Activated CD4-positive, CD25-positive, alpha-beta regulatory T cell (primary cell): ENCODE measurements at regions not wholly inside any gene's neighbourhood (a gene's known extent, or its start where the extent isn't known, plus 50 kb on each side); places are given as distances from the start of the nearest gene placed in this dataset.

ENCODE experiments used
- DNase-seq, 4 experiments: peaks; one replicate each; lab custom pipeline; 2025; lab: John Stamatoyannopoulos, UW

DNA sequence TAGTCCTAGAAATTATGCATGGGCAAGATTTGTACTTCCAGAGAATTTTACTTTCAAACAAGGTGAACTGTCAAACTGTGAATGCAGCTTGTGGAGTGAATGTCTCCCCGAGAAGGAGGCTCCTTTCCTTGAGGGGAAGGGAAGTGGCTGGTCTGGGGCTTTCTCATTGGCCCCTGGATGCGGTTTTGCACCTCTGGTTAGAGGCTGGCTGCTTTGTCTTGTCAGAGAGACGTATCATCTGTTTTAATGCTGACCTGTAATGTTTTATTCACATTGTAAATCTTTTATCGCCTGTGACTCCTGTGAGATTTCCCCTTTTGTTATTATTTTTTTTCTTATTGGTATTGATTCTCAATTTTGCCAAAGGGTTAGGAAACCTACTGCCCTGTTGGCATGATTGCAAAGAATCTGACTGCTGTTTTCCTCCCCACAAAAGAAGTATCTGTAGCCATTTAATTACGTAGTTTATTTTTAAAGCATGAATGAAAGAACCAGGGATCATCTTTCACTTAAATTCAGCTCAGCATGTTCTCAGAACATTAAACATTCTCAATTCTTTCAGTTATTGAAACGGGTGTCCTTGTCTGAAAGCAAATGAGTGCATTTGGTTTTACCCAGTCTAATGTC is 238.3 kb upstream of the NFE2L3 start:
- DNase-seq, result no peak

DNA sequence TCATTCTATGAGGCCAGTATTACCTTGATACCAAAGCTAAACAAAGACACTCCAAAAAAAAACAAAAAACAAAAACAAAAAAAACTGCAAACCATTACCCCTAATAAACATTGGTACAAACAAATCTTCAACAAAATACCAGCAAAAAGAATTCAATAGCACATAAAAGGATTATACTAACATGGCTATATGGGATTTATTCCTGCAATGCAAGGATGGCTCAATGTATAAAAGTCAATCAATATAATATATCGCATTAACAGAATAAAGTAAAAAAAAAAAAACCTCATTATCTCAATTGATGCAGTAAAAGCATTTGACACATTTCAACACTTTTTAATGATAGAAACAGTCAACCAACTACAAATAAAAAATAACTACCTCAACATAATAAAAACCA is 233.3 kb upstream of the NFE2L3 start:
- no peak for DNase-seq

DNA sequence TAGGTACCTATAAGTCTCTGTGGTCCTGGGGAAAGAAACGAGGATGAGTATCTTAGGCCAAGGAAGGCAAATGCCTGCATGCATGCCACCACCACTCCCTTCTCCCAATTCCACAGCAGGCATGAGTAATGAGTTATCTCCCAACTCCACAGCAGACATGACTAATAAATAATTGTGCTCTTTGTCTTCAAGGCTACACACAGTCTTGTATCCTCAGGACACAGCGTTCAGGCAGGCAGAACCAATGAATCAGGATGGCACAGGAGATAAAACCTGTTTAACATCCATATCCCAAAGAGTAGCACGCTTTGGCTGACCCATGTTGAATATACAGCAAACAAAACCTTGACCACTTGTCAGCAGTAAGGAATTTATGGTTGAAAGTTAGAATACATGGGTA is 229.7 kb upstream of the NFE2L3 start:
- no peak for DNase-seq

DNA sequence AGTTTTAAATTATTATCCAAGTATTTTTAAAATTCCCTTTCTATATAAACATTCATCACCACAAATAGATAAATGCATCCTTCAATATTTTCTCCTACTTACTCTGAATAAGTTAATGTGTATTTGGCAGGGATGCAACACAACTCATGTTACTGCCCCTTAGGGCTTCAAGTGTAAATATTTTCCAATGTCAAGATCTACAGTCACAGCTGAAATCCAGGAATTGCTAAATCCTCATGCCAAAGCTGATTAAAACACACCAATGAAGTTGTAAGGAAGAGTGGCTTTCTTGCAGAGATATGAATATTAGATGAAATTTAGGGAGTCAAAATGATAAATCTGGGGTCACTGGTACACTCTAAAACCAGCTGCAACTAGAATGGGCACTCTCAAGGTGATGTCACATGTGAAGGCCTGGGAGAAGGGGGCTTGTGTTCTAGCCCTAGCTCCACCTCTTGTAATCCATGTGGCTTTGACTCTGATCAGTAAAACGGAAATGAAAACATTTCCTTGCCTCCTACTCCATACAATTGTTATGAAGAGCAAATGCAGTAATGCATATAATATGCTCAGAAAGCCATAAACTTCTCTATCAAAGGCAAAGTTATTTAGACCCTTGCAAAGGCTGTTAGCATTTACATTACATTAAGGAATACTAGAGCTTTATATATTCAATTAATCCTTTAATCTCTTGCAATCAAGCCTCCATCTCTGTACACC is 228.1 kb upstream of the NFE2L3 start:
- no peak for DNase-seq

DNA sequence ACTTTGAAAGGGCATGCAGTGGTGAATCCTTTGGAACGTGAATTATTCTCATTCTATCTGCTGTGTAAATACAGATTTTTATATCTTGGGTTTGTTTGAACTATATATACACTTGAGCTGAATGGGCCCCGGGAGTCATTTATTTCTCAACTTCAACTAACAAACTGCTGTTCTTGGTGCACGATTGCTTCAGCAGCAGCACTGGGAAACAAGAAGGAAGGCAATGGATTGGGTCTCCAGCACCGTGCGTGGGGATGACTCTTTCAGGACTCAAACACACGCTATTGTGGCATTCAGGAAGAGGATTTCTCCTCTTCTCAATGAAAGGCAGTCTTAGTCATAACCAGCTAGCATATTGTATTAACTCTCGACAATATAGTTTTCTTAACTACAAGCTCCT is 226.0 kb upstream of the NFE2L3 start:
- DNase-seq, result no peak

DNA sequence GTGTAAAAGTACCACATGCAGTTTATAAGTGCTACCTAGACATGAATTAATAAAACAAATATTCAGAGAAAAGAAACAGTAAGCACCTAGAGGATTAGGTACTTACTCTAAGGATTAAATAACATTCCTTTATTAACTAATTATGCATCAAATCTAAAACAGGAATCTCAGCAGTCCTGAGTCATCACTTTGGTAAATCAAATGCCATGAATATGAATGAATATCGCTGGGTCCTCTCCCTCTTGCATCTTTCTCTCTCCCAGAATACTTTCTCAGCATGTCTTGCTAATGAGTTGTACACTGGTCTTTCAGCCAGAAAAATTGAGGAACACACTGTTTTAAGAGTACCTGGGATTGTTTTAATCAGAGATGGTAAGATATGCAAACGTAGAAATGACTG is 225.5 kb upstream of the NFE2L3 start:
- no peak for DNase-seq

DNA sequence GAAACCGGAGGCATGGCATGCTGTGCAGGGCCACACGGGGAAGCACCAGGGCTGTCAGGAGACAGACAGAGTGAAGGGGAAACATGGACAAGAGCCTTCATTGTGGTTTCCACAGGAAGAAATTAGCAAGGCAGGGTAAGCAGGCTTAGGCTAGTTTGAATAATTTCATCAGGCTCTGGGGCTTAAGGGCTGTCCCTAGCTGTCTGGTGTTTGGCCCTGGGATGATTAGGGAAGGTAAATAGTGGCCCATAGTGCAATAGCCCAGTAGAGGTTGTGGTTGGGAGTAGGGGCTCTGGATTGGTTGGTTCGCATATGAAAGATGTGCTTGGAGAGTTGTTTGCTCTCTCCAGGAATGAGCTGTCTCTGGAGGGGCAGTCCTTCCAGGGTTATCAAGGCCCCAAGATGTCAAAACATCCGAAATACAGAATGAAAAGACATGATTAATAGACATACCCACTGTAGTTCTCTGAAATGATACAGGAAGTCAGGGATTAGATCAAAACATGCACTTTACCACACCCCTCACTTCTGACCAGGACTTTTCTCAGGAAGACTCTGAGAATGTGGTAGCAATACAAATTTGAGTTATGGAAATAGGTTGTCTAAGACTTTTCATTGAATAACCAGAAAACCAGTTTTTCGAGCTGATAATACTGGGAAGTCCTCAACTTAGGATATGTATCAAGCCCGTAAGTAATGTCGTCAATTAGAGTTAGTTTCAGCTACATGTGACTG is 224.9 kb upstream of the NFE2L3 start:
- no peak for DNase-seq

DNA sequence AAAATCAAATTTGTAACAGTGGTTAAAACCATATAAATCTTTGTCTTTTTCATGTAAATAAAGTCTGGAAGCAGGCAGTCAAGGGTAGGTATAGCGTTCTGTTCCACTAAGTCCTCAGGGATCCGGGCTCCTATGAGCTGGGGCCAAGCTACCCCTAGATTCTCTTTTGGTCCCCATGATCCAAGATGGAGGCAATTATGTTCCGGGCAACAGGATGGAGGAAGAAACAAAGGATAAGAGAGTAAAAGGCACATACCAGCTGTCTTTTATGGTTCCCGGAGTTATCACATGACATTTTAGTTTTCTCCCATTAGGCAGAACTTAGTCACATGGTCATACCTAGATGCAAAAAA is 224.4 kb upstream of the NFE2L3 start:
- DNase-seq, result no peak

DNA sequence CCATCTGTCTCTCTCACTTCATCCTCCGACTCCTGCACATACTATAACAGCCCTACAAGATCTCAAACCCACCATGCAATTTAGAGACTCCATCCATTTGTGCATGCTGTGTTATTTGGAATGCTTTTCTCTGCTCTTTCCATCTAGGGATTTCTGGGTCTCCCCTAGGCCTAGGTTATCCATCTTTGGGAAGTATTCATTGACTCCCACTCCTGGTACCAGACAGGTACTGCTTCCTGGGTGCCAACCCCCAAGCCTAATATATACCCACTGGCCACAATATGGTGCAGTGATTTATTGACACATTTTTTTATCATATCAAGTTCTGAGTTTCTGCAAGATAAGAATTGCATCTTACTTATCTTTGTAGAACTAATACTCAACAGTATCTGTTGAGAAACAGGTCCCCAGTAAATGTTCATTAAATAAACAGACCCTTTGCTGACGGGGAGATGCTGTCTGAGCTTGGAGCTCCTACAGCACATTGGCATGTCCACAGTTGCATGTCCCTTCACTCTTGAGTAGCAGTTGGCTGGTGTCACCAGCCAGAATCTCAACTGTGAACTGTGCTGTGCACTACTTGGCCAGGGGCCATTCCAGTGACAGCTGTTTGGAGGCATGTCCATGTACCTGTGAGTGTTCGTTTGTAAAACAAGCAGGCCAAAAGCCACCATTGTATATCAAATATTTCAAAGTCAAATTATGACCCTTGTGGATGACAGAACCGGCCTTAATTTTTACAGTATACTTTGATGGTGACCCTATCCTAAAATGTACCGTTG is 223.3 kb upstream of the NFE2L3 start:
- DNase-seq, result no peak

DNA sequence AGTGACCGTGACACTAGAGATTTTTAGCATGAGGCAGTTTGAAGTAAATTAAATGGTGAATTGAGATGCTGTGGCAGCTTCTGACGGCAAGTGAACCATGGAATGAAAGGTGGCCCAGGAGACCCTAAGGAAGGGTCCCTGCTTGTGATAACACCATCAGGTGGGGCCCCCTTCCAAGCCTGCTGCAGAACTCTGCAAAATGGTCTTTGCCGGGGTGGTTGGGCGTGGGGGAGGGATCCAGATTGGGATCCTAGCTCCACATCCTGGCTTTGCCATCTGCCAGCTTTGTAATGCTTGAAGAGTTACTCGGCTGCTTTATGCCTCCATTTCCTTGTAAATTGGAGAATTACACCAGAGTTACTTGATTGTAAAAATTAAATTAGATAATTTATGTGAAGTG is 222.6 kb upstream of the NFE2L3 start:
- no peak for DNase-seq

DNA sequence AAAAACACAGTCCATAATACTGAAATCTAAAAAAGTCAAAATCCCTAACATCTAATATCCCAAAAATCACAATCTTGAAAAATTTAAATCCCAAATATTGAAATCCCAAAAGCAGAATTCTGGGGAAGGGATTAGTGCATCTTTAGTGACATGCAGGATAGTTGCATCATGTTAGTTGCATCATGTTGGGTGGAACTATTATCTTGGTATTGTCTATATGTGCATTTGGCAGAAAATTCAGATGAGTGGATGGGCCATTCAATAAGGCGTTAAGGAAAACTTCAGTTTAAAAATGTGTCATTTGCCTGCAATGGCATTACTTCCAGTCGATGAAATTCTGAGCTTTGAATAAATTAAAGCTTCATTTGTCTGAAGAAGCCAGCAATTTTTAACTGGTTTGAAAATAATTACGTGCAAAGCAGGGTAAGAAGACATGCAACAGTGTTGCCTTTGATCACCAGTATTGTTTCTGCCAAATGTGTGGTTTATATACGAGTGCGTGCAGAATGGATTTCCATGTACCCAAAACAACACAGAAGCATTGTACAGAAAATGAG is 221.4 kb upstream of the NFE2L3 start:
- DNase-seq, result no peak

DNA sequence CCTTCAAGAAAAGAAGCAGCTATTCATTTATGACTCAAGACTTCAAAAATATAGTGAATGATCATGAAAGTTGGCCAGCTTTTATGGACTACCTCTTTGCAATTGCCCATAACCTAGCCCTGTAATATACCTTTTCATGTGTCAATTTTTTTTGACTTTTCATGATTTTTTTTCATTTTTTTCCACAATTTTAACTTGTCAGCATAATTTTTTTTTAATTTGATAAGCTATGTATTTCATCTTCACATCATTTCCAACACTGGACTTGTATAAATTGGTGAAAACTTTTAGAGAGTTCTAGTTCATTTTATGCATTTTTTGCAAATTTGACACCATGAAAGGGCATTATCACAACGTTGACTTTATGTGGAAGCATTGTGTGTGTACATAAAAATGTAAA is 220.8 kb upstream of the NFE2L3 start:
- DNase-seq, result no peak

DNA sequence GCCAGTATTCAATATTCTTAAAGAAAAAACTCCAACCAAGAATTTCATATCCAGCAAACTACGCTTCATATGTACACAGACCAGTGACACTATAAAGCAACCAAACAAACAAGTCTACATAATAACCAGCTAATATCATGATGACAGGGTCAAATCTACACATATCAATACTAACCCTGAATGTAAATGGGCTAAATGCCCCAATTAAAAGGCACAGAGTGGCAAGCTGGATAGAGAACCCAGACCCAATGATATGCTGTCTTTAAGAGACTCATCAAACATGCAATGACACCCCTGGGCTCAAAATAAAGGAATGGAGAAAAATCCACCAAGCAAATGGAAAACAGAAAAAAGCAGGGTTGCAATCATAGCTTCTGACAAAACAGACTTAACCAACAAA is 218.1 kb upstream of the NFE2L3 start:
- no peak for DNase-seq

DNA sequence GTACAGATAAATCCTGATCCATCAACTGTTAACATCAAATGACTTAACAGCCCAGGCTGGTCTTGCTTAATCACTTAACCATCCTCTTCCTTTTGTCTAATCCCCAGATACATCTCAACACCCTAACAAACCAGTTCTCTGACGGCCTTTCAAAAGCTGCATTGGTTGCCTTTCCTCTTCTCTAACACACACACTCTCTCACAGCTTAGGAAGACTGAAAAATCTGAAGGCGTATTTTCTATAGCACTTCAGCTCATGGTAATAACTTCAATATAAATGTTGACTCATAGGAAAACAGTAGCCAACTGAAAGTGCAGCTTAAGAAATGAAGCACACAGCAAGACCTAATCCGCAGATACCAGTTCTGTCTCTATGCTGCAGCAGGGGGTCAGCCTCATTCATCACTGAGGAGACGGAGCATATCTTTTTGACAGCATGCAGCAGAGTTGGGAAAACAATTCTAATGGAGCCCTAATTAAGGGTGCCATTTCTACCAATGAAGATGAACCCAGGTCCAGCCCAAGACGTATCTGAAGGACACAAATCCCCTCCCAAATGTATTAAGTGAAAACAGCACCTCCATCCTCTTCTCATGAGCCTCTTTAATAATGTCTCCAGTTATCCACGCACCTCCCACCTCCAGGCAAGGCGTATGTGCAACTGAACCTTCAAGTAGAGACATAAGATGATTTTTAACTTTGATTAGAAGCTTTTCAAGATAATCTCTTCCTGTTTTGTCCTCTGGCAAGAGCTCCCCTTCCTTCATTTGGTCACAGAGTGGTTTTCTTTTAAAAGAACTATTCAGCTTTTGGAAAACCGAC is 211.7 kb upstream of the NFE2L3 start:
- DNase-seq, result no peak

DNA sequence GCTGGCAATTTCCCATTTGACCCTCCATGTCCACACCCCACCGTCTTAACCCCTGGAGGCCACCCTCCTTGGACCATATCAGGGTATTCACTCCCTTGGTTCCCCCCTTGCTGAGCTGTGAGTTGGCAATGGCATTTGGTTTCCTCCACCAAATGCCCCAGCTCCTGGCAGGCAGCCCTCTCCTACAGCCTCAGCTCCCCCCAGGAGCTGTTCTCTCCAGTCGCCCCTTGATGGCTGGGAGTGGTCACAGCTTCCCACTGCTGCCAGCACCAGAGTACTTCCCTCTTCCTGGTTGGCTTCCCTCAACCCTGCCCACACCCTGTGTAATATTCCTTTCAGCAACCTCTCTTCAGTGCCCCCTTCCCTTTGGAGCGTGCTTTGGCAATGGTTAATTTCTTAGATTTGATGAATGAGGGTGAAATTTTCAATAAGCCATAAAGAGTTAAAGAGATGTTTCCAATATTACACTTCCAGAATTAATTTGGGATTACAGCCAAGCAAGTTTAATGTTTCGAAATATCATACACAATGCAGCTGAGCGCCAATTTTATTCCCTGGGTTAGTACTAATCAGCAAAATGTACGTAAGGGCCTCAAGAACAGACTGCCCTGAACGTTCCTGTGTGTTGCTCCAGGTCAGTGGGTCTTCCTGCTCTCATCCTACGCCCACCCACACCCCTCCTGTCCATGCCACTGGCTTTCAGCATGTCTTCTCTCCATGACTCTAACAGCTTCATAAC is 207.1 kb upstream of the NFE2L3 start:
- DNase-seq, result no peak

DNA sequence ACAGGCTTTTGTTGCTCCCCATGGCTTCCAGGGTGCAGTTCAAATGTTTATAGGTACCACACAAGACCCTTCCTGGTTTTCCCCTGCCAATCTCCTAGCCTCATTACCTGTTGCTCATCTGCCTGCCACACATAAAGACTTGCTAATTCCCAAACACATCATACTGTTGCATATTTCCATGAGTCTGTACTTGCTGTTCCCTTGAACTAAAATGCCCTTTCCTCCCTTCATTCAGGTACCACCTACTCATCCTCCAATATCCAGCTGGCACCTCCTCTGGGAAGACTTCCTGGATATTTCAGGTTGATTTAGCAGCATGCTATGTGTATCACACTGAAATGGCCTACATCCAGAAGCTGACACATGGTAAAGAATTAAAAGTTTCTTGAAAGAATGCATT is 206.4 kb upstream of the NFE2L3 start:
- DNase-seq, result no peak

DNA sequence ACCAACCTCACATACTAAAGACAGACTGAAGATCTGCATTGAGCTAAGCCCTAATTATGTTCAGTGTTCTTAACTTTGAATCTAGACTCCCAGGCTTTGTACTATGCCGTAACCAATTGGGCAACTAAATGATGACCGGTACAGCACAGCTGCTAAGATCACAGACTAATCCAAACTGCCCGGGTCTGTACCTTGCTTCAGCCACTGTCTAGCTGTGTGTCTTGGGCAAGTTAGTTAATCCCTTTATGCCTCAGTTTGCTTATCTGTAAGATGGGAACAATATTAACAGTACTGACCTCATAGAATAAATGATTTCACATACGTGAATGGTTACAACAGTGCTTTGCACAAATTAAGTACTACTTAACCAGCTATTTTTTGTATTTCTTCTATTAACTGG is 205.8 kb upstream of the NFE2L3 start:
- DNase-seq, result no peak

DNA sequence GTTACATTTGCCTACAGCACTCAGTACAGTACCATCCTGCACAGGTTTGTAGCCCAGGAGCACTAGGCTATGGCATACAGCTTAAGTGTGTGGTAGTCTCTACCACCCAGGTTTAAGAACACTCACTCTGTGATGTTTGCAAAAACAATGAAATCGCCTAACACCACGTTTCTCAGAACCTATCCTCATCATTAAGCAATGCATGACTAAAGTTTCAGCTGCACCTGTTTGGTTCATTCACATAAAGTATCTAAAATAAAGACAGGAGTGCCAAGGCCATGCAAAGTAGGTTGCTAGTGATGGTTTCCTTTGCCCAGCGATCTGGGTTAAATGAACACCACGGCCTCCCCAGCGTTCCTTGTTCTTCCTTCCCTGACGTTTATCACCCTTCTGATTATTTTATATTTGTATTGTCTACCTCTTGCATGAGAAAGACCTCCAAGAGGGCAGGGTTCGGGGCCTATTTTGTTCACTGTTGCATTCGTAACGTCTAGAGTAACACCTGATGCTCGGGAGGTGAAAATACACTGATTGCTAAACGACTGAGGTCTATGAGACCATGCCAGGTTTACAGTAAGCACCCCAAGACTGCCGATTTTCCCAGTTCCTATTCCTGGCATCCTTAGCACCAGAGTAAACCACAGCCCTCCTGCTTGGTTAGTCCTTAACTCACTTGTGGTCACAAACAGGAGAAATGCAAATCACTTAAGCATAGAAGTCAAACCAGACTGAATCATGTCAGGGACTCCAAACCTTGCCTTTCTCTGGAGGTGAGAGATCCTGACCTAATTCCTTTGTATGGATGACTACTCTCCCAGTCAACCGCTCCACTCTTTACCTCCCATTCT is 204.1 kb upstream of the NFE2L3 start:
- no peak for DNase-seq

DNA sequence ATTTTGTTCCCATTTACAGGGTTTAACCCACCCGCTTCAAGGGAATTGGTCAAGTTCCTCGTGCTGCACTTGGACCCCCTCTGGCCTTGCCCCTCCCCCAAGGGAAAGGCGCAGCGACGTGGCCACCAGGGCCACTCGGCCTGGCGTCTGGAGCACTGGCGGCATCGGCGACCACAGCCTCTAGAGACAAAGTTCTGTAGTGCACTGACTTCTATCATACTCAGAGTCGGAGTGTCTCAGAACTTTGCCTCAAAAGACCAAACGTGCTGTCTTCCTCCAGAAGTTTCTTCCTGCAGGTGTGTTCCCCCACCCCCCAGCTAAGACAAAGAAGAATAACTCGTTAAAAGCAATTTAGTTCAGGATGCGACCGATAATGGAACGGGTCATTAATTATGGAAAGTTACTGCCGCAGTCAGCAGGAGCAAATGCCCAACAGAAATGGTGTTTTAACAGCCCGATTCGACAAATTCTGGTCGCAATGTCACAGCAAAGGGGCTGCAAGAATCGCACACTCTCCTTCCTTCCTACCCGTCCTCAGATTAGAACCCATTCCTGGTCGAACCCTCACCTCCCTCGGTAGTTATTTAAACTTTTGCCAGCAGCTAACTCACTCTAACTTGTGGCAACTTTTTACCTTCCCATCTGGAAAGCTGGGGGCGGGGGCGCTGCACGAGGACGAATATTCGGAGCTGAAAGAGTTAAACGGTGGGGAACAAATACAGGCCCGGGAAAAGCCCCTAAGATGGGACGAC is 202.1 kb upstream of the NFE2L3 start:
- no peak for DNase-seq
